Mesenchymal stem cell (in vitro differentiated cells and primary cell): ENCODE measurements at regions not wholly inside any gene's neighbourhood (a gene's known extent, or its start where the extent isn't known, plus 50 kb on each side); places are given as distances from the start of the nearest gene placed in this dataset.

Experiments
- DNase-seq: peaks from one replicate; pipeline ENCODE4 v3.0.0-alpha.2; 2013
- H2AFZ ChIP-seq: one replicate; pipeline ENCODE4 v1.6.1; 2013; ENCODE audit warnings: low read depth, mild to moderate bottlenecking, control low read depth, inconsistent platforms, low read length, moderate library complexity
- H2AK5ac ChIP-seq: 2 replicates; pipeline ENCODE4 v1.6.1; 2013; ENCODE audit warnings: low read length, moderate library complexity, mild to moderate bottlenecking, inconsistent platforms; ENCODE audit not compliant: severe bottlenecking
- H2BK120ac ChIP-seq: one replicate; pipeline ENCODE4 v1.6.1; 2013; ENCODE audit warnings: low read depth, mild to moderate bottlenecking, inconsistent platforms, low read length, moderate library complexity
- H2BK12ac ChIP-seq, 2 experiments: one replicate each; pipeline ENCODE4 v1.6.1; 2013; ENCODE audit warnings: inconsistent platforms in 2 of 2, low read length in 2 of 2, mild to moderate bottlenecking in 2 of 2, moderate library complexity in 2 of 2, control low read depth in 1 of 2
- H2BK15ac ChIP-seq: one replicate; pipeline ENCODE4 v1.6.1; 2013; ENCODE audit warnings: mild to moderate bottlenecking, low read depth, inconsistent platforms; ENCODE audit not compliant: poor library complexity, severe bottlenecking
- H2BK5ac ChIP-seq: 2 replicates; pipeline ENCODE4 v1.6.1; 2013; ENCODE audit warnings: low read depth, mild to moderate bottlenecking, low read length, control low read depth, inconsistent platforms; ENCODE audit not compliant: poor library complexity, severe bottlenecking
- H3K14ac ChIP-seq, 2 experiments: one replicate each; pipeline ENCODE4 v1.6.1; 2013; ENCODE audit warnings: inconsistent platforms in 2 of 2, low read length in 2 of 2, control low read depth in 1 of 2, mild to moderate bottlenecking in 1 of 2, moderate library complexity in 1 of 2
- H3K18ac ChIP-seq, 2 experiments: one replicate each; pipeline ENCODE4 v1.6.1; 2013; ENCODE audit warnings: inconsistent platforms in 2 of 2, low read length in 2 of 2, control low read depth in 1 of 2, low read depth in 1 of 2, mild to moderate bottlenecking in 1 of 2
- H3K23ac ChIP-seq, 2 experiments: one replicate each; pipeline ENCODE4 v1.6.1; 2013; ENCODE audit warnings: inconsistent platforms in 2 of 2, low read length in 2 of 2, mild to moderate bottlenecking in 2 of 2, moderate library complexity in 2 of 2, control low read depth in 1 of 2
- H3K27ac ChIP-seq: 2 replicates; pipeline ENCODE4 v1.5.1; 2013; ENCODE audit warnings: mild to moderate bottlenecking, moderate library complexity, low read length, control low read depth, inconsistent platforms; ENCODE audit not compliant: poor library complexity, severe bottlenecking
- H3K27me3 ChIP-seq, 2 experiments: 2 replicates each; pipeline versions ENCODE4 v1.6.1 to v1.7.0; 2013; ENCODE audit warnings: low read length in 2 of 2, mild to moderate bottlenecking in 2 of 2, moderate library complexity in 2 of 2, control low read depth in 1 of 2, inconsistent platforms in 1 of 2; ENCODE audit not compliant: control insufficient read depth in 1 of 2, insufficient read depth in 1 of 2
- H3K36me3 ChIP-seq, 2 experiments: 2 replicates each; pipeline versions ENCODE4 v1.6.1 to v1.7.0; 2013; ENCODE audit warnings: low read length in 2 of 2, control low read depth in 1 of 2, inconsistent platforms in 1 of 2, low read depth in 1 of 2, mild to moderate bottlenecking in 1 of 2; ENCODE audit not compliant: insufficient read depth in 2 of 2, control insufficient read depth in 1 of 2
- H3K4ac ChIP-seq, 2 experiments: one replicate each; pipeline ENCODE4 v1.6.1; 2013; ENCODE audit warnings: inconsistent platforms in 2 of 2, low read length in 2 of 2, mild to moderate bottlenecking in 2 of 2, moderate library complexity in 2 of 2, control low read depth in 1 of 2, low read depth in 1 of 2
- H3K4me1 ChIP-seq: 2 replicates; pipeline ENCODE4 v1.6.1; 2013; ENCODE audit warnings: low read depth, low read length, control low read depth; ENCODE audit not compliant: control insufficient read depth, insufficient read depth
- H3K4me2 ChIP-seq: 2 replicates; pipeline ENCODE4 v1.6.1; 2013; ENCODE audit warnings: low read length, mild to moderate bottlenecking, inconsistent platforms; ENCODE audit not compliant: poor library complexity, severe bottlenecking
- H3K4me3 ChIP-seq, 2 experiments: 2 replicates each; pipeline versions ENCODE4 v1.5.1 to v1.7.0; 2013; ENCODE audit warnings: low read length in 2 of 2, mild to moderate bottlenecking in 2 of 2, control low read depth in 1 of 2, low read depth in 1 of 2; ENCODE audit not compliant: insufficient read depth in 1 of 2
- H3K79me1 ChIP-seq: replicated peaks from 2 replicates; pipeline ENCODE4 v1.6.1; 2013; ENCODE audit warnings: mild to moderate bottlenecking, control low read depth, low read length, inconsistent platforms; ENCODE audit not compliant: poor library complexity, severe bottlenecking
- H3K9ac ChIP-seq: 2 replicates; pipeline ENCODE4 v1.7.0; 2013; ENCODE audit warnings: mild to moderate bottlenecking, low read length, moderate library complexity
- H3K9me3 ChIP-seq: 2 replicates; pipeline ENCODE4 v1.7.0; 2013; ENCODE audit warnings: mild to moderate bottlenecking, low read length; ENCODE audit not compliant: control insufficient read depth
- H4K8ac ChIP-seq: one replicate; pipeline ENCODE4 v1.6.1; 2013; ENCODE audit warnings: inconsistent platforms, mild to moderate bottlenecking, low read length, moderate library complexity
- H4K91ac ChIP-seq: one replicate; pipeline ENCODE4 v1.6.1; 2013; ENCODE audit warnings: mild to moderate bottlenecking, low read length, inconsistent platforms
- WGBS: methylation state at CpG from one replicate; pipeline ENCODE4 v1.1.7; 2013; ENCODE audit warnings: mixed read lengths; 5-methylcytosine and 5-hydroxymethylcytosine counted together

GRCh38 chr13:89784161-89784809, 1563.2 kb upstream of the MIR17HG start:
- no peak overlapping the region for H3K4ac ChIP-seq
- no peak overlapping the region for H3K4me2 ChIP-seq
- WGBS, result 93% methylated on average over 13 of the region's 13 CpGs
- H4K91ac ChIP-seq, result no peak overlapping the region
- H3K18ac ChIP-seq, result no peak overlapping the region
- no peak overlapping the region for H3K4me3 ChIP-seq
- H3K27me3 ChIP-seq, result no peaks in the 10 kb centered on the region
- no peak overlapping the region for H2BK5ac ChIP-seq
- H2BK15ac ChIP-seq, result no peak overlapping the region
- no peaks in the 10 kb centered on the region for H3K4me1 ChIP-seq
- H3K36me3 ChIP-seq, result no peaks in the 10 kb centered on the region
- no peak overlapping the region for H3K27ac ChIP-seq
- H2AFZ ChIP-seq, result no peak overlapping the region
- H3K23ac ChIP-seq, result no peak overlapping the region
- no peak overlapping the region for H3K14ac ChIP-seq
- no peaks in the 10 kb centered on the region for H3K79me1 ChIP-seq
- no peaks in the 10 kb centered on the region for H3K9me3 ChIP-seq
- no peak overlapping the region for H2BK120ac ChIP-seq
- DNase-seq, result no peak
- H4K8ac ChIP-seq, result no peak overlapping the region
- H2BK12ac ChIP-seq, result no peak overlapping the region
- H2AK5ac ChIP-seq, result no peak overlapping the region
- no peak overlapping the region for H3K9ac ChIP-seq

- Histone ChIP-seq H3K36me3 (no peaks in the 10 kb centered on the region), H3K79me1 (no peaks in the 10 kb centered on the region), H2BK120ac (no peak overlapping the region), H3K4me2 (no peak overlapping the region), H3K14ac (no peak overlapping the region), H2BK15ac (no peak overlapping the region), H3K18ac (no peak overlapping the region), H3K4me3 (no peak overlapping the region), H3K27ac (no peak overlapping the region), H3K4me1 (no peaks in the 10 kb centered on the region), H4K8ac (no peak overlapping the region), H3K23ac (no peak overlapping the region), H2AFZ (no peak overlapping the region), H2AK5ac (no peak overlapping the region), H3K27me3 (no peaks in the 10 kb centered on the region), H3K4ac (no peak overlapping the region), H2BK12ac (no peak overlapping the region), H2BK5ac (no peak overlapping the region), H4K91ac (no peak overlapping the region), H3K9ac (no peak overlapping the region), H3K9me3 (no peaks in the 10 kb centered on the region)
- DNase-seq, result no peak
- 77% methylated on average over 1 of the region's 1 CpG for WGBS
Measured at GRCh38 chr13:89786531-89786930, 1561.0 kb upstream of the MIR17HG start.

- no peak overlapping the region for H3K4ac ChIP-seq
- no peak overlapping the region for H2BK12ac ChIP-seq
- no peaks in the 10 kb centered on the region for H3K36me3 ChIP-seq
- H3K9me3 ChIP-seq, result no peaks in the 10 kb centered on the region
- no peak overlapping the region for H2BK120ac ChIP-seq
- no peak overlapping the region for H2AFZ ChIP-seq
- H3K23ac ChIP-seq, result no peak overlapping the region
- H3K27ac ChIP-seq, result no peak overlapping the region
- H3K9ac ChIP-seq, result no peak overlapping the region
- no peak overlapping the region for H4K8ac ChIP-seq
- H2BK15ac ChIP-seq, result no peak overlapping the region
- H3K4me2 ChIP-seq, result no peak overlapping the region
- no peak overlapping the region for H3K4me3 ChIP-seq
- no peaks in the 10 kb centered on the region for H3K27me3 ChIP-seq
- H2AK5ac ChIP-seq, result no peak overlapping the region
- H2BK5ac ChIP-seq, result no peak overlapping the region
- no peaks in the 10 kb centered on the region for H3K4me1 ChIP-seq
- no peaks in the 10 kb centered on the region for H3K79me1 ChIP-seq
- no peak overlapping the region for H3K14ac ChIP-seq
- H4K91ac ChIP-seq, result no peak overlapping the region
- no peak for DNase-seq
- H3K18ac ChIP-seq, result no peak overlapping the region
Measured at GRCh38 chr13:89790696-89791095, 1556.8 kb upstream of the MIR17HG start.

GRCh38 chr13:89791971-89792630, 1555.4 kb upstream of the MIR17HG start:
- no peaks in the 10 kb centered on the region for H3K27me3 ChIP-seq
- H2BK120ac ChIP-seq, result no peak overlapping the region
- H3K18ac ChIP-seq, result no peak overlapping the region
- H2AFZ ChIP-seq, result no peak overlapping the region
- no peaks in the 10 kb centered on the region for H3K4me1 ChIP-seq
- no peak overlapping the region for H3K4me3 ChIP-seq
- H3K4ac ChIP-seq, result no peak overlapping the region
- H2BK12ac ChIP-seq, result no peak overlapping the region
- no peak overlapping the region for H3K9ac ChIP-seq
- H2BK15ac ChIP-seq, result no peak overlapping the region
- no peak overlapping the region for H2BK5ac ChIP-seq
- no peaks in the 10 kb centered on the region for H3K79me1 ChIP-seq
- H3K4me2 ChIP-seq, result no peak overlapping the region
- no peak overlapping the region for H3K23ac ChIP-seq
- H4K91ac ChIP-seq, result no peak overlapping the region
- no peaks in the 10 kb centered on the region for H3K9me3 ChIP-seq
- H3K27ac ChIP-seq, result no peak overlapping the region
- no peak for DNase-seq
- no peak overlapping the region for H2AK5ac ChIP-seq
- no peak overlapping the region for H4K8ac ChIP-seq
- H3K14ac ChIP-seq, result no peak overlapping the region
- no peaks in the 10 kb centered on the region for H3K36me3 ChIP-seq
- WGBS, result 96% methylated on average over 2 of the region's 2 CpGs
